Renal cortical epithelial cell (primary cell): ENCODE measurements at regions not wholly inside any gene's neighbourhood (a gene's known extent, or its start where the extent isn't known, plus 50 kb on each side); places are given as distances from the start of the nearest gene placed in this dataset.
"Not testable (repeated sequence)": the region's sequence is repeated elsewhere in the genome, so short reads cannot be mapped to it uniquely, and the experiment has no call there.

Source experiments
- DNase-seq: peaks from one replicate; pipeline ENCODE4 v3.0.0-alpha.2; 2011; ENCODE audit warnings: low read depth

DNA sequence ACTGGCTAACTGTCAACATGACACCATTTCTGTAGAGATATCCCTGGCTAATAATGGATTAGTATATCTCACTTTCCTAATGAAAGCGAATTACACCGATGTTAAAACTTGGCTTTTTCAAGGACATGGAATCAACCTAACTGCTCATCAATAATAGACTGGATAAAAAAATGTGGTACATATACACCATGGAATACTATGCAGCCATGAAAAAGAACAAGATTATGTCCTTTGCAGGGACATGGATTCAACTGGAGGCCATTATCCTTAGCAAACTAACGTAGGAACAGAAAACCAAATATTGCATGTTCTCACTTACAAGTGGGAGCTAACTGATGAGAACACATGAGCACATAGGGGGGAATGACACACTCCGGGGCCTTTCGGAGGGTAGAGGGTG lies 62.6 kb downstream of the ZIC1 start:
- DNase-seq = no peak

DNA sequence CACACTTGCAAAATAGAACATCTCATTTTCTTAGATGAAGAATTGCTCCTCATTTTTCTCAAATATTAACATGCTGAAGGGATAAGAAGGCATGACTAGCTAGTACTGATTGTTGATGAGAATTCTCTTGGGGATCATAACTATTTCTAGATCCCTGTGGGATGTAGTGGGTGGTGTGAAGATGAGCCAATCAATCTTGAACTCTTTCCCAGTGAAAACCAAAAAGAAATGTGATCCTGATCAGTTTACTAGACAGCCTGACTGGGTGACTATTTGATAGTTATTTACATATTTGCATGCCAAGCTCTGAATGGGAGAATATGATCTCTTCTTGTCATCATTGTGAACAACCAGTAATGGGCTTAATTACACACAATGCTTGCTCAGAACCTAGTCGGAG lies 63.7 kb downstream of the ZIC1 start:
- DNase-seq = no peak

DNA sequence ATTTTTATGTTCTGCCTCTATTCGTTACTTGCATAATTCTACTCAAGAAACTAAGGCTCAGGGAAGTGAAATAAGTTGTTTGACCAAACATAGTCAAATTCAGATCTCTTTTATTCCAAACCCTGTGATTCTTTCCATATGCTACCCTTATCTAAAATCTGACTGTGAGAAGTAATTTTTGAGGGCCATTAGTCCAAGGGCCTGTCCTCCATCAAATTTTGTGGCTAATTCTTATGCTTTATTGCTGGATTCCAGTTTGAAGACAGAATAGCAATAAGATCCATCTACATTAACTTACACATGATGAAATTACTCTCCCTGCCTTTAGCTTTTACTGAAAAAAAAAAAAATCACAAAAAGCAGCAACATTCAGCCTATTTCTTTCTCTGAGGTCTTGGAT lies 74.0 kb downstream of the ZIC1 start:
- no peak for DNase-seq

DNA sequence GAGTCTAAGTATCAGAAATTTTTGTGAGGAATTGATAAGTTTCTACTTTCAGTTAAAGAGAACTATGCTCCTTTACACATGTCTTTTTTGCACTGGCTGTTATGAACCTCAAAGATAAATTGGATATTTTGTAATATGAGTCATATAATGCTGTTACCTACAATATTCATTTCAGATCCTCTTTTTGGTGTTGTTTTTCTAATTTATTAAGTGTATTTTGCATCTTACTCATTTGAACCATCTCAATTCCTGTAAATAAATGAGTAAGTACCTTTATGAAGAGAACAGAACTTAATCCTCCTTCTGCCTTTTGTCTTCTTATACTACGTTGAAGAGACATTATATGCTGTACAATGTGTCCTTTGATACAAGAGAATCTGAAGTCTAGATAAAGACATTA lies 74.4 kb downstream of the ZIC1 start:
- no peak for DNase-seq

DNA sequence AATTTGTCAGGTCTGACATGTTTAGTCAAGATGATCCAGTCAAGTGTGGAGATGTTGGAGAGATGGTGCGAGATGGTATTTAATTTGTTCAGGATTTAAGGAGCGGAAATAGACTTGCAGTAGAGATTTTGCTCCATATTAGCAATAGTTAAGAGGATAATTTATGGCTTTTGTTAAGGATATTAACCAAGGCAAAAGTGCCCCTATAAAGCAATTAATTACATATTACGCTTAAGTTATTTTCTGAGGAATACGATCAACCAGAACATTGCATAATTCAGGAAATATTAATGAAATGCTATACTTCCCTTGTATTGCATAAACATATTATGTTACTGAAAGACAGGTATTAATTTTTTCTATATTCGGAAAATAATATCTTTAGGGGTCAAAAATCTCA lies 83.9 kb downstream of the ZIC1 start:
- DNase-seq = no peak

DNA sequence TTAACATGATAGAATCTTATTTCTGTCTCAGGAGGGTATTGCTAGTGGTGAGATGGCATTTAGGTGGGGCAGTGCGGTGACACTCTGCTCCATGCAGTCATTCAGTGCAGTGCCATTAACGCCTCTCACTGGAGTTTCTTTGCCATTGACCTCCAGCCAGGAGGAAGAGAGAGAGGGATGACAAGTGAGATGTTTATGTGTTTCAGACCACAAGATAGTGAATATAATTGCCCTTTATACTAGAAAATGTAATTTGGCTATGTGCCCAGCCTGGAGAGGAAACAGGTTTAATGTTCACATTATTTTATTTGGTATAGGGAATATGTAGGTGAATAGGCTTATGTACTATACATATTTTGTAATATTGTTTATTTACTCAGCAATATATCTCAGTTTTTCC lies 84.5 kb downstream of the ZIC1 start:
- no peak for DNase-seq

DNA sequence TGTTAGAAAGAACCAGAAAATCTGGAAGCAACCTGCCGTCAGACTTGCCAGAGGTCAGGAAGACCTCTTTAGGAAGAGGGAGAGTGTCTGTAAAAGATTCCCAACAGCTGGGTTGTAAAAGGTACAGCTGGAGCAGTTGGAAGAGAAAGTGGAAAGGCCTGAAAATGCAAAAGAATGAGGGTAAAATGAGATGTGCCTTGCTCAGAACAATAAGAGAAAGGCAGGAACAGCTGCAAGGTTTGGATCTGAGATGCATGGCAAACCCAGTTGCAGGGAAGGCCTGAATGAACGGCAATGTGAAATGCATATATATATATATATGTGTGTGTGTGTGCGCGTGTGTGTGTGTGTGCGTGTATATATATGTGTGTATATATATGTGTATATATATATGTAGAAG lies 88.1 kb downstream of the ZIC1 start:
- DNase-seq = no peak

DNA sequence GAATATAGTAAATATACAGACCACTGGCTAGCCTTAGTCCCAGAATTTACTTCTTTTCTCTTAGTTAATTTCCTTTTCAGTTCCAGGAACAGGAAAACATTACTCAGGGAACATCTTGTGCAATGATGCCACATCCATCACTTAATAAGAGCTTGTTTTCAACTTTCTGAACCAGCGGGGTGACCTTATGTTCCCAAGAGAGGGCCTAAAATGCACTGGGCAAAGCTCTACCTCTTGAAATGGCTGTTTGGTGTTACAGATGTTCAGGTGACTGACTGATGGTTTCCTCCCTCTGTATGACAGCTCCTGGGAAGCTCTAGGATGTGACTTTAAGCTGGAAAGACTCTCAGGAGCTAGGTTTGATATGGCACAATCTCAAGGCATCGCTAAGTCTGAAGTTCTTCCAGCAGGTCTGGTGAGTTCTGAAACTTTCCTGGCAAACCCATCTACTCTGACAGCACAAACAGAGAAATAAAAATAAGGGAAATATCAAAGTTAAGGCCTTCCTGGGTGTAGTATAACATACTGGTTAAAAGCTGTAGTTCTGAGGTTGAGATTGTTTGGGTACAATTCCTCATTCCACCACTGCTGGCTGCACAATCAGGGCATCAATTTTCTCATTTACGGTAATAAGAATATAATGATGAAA lies 98.6 kb downstream of the ZIC1 start:
- peak; percentile 1 for DNase-seq

DNA sequence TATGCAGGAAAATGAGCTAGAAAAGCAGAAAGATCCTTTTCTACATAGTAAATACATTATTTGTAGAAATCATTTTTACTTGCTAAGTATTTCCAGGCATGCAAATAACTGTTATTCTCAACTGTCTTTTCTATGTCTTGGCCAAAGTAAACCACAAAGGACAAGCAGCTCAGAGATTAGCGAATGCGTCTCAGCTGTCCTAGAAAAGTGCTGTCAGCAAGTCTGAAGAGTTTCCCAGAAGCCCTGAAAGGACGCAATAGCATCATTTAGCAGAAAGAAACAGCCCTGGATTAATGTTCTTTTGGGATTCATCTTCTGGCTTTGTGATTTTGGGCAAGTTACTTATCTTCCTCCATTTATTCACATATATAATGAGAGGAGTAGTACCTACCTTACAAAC lies 100.3 kb downstream of the ZIC1 start:
- DNase-seq = no peak

DNA sequence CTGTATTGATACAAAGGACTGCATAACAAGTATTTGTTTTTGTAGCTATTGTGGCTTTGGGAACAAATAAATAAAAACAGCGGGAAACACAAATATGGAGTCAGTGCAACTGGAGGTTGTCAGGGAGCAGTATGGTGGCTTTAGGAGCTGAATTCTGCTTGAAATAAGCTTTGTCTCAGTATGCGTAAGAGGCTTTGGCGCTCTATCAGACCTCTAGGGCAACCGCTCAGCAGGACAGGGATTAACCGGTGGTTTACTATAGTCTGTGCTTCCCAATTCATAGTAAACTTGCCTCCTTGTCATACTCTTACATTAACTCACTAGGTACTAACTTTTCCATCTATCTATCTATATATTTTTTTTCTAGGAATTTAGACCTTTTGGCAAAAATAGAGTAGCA lies 104.6 kb downstream of the ZIC1 start:
- no peak for DNase-seq

DNA sequence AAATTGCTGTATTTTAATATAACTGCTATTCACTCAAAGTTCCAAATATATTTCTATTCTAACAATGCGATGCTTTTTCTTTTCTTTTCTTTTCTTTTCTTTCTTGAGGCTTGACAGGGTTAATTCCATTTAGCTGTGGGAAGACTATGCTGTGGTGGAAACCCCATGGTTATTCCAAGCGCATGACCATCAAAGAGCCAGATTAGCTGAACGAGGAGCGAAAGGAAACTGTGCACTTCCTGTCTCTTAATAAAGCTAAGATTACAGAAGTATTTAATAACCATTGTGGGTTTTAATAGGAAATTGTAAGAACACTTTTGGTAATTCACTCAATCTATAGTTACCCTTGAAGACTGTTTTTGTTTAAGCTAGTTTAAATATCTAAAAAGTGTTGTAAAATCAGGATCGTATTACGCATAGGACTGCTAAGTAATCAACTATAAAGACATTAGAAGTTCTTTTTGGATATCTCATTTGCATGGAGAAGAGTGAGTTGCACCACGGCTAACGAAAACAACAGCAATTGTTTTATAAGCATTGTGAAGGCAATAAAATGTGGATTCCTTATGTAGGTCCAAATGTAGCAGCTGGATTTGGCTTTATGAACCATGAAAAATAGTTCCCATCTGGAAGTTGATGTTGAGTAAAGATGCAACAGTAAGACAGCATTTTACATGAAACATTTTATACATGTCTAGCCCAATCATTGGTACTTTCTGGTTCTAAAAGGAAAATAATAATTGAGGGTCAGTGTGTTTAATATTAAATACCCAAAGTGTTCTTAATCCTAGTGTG lies 105.4 kb downstream of the ZIC1 start:
- DNase-seq = no peak

DNA sequence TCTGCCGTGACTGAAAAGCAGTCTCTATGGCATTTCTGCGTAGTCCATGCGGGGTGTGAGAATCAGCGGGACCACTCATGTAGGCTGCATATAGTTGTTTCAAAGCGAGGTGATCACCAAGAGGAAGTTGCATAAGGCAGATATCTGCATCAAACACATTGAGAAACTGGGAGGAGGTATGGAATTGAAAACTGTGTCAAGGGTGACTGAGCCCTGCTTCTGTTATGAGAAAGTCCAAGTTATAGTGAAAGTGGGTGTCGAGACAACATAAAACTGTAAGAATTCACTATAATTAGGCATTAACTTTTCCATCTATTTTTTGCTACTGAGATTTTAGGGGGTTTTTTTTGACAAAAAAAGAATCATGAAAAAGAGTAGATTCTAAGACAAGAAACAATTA lies 109.3 kb downstream of the ZIC1 start:
- no peak for DNase-seq

DNA sequence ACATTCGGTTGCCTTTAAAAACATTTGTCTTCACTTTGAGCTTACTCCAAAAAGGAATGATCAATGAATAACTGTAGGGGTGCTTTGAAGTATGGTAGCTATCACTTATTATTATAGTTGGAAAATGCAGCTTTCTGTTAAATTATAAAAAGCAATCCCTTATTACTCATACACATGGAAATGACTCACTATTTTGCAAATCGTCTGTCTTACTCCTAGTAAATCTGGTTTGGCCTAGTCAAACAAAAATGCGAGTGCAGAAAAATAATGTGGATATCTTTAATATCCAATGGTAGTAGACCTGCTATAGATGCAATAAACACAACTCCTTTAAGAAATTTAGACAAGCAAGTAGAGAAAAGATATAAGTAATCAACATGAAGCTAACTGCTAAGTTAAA lies 112.5 kb downstream of the ZIC1 start:
- no peak for DNase-seq

DNA sequence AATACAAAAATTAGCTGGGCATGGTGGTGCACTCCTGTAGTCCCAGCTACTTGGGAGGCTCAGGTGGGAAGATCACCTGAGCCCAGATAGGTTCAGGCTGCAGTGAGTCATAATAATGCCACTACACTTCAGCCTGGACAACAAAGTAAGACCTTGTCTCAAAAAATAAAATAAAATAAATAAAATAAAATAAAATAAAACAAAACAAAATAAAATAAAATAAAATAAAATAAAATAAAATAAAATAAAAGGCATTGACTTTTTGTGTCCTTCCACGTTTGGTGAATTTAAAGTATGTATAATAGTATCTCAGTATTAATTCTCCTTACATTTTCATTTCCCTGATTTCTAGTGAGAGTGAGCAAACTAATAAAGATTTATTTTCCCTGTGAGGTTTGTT lies 113.6 kb downstream of the ZIC1 start:
- not testable (repeated sequence) for DNase-seq

DNA sequence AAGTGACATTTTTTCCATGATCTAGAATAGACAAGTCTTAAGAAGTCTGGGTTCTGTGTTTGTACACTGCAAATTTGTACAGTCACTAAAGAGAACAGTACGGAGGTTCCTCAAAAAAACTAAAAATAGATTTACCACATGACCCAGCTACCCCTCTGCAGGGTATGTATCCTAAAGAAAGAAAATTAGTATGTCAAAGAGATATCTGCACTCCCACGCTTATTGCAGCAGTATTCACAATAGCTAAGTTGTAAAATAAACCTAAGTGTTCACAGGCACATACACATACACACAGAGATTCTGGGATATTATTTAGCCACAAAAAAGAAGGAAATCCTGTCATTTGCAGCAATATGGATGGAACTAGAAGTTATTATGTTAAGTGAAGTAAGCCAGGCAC lies 120.4 kb downstream of the ZIC1 start:
- DNase-seq = no peak

DNA sequence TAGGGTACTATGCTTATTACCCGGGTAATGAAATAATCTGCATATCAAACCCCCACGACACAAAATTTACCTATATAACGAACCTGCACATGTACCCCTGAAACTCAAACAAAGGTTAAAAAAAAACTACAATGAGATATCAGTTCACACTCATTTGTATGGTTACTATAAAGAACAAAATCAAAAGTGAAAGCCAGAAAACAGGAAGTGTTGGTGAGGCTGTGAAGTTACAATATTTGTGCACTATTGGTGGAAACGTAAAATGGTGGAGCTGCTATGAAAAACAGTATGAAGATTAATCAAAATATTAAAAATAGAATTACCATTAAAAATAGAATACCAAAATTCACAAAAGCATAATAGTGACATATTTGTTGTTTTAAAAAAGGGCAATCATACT lies 128.9 kb downstream of the ZIC1 start:
- no peak for DNase-seq

DNA sequence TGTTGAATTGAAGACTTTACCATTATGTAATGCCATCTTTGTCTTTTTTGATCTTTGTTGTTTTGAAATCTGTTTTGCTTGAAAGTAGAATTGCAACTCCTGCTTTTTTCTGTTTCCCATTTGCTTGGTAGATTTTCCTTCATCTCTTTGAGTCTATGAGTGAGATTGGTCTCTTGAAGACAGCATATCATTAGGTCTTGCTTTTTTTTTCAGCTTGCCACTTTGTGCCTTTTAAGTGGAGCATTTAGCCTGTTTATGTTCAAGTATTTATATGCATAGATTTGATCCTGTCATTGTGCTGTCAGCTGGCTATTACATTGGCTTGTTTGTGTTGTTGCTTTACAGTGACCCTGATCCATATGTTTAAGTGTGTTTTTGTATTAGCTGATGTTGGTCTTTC lies 131.8 kb downstream of the ZIC1 start:
- DNase-seq = no peak

DNA sequence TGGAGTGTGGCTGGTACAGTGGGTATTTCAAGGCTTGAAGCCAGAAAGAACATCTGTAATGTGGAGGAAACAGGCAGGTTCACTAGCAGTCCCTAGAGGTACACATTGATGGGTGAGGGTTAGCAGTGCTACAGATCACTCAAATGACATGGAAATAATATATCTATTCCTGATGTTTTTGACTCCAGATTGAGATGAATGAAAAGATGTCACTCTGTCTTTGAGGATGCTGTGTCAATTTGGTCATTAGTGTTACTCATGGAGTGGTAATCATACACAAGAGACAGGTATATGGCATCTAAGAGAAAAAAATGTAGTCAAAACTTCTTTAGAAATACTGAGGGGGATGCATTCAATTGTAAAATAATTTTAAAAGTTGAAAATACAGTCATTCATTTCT lies 135.1 kb downstream of the ZIC1 start:
- DNase-seq = no peak

DNA sequence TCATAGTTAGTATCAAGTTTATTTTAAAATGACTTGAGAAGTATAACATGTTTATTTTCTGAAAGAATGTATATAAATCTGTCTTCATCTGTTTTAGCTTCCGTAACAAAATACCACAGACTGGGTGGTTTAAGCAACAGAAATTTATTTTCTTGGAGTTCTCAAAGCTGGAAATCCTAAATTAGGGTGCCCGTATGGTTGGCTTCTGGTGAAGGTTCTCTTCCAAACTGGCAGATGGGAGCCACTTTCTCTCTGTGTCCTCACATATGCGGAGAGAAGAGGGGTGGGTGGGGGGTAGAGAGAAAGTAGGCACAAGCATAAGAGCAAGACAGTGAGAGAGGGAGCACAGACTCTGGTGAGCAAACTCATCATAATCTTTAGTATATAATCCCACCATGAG lies 142.3 kb downstream of the ZIC1 start:
- no peak for DNase-seq

DNA sequence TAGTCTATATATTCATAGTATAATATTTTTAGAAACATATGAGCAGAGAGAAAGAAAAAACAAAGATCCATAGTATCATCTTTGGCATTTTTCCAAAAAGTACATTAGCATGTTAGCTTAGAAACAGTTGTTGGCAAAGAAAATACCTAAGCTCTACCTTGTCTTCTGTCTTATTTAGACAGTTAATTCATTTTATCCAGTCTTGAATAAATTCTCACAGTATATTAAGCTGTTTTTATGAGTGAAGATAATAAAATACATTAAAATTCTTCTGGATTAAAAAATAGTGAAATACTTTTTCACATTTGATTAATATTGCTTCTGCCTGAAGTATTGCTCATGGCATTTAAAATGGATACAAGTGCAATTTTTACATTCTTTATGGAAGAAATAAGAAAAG lies 145.2 kb downstream of the ZIC1 start:
- no peak for DNase-seq

DNA sequence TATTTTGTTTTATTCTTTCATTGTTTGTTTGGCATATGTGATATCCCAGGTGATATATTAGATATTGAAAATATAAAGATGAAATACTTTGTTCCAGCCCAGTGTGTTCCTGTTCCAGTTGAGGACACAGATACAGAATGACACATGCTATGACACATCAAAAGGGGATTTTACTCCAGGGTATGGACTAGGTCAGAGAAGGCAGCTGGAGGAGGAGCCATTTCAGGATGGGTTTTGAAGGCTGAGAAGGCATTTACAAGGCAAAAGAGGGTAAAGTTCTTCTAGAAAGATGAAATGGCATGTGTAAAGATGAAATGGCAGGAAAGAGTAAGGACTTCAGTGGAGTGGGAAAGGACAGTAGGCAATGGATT lies 163.8 kb downstream of the ZIC1 start:
- peak; percentile 6 for DNase-seq

DNA sequence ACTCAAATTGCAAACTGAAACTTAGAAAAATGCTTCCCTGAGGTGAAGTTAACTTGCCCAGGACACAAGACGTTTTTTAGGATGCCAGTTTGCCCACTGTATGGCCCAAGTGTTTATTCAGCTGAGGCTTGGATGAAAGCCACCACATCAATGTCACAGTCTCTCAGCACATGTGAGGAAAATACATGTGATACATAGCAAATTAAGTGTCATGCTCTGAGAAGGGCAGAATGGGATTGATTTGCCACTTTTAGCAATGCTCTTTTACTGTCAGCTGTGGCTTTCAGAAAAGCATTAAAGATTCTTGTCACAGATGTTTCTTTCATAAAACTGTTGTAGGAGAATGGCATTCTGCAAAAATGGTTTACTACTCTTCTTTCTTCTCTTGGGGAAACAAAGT lies 165.5 kb downstream of the ZIC1 start:
- DNase-seq = no peak

DNA sequence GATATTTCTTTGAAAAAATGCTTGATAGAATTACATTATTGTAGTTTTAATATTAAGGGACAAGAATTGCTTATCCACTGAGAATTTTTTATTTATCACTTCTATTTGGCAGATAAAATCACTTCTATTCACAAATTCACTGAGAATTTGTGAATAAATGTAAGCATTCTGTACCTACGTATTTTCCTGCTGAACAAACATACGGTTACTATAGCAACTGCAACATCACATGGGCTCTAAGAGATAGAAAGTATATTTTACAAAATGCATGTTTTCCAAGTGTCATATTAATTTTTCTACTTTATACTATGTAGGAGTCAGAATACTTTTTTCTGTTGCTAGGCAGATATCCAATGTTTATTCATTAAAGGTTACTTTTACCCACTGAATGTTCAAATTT lies 166.2 kb downstream of the ZIC1 start:
- DNase-seq = no peak

DNA sequence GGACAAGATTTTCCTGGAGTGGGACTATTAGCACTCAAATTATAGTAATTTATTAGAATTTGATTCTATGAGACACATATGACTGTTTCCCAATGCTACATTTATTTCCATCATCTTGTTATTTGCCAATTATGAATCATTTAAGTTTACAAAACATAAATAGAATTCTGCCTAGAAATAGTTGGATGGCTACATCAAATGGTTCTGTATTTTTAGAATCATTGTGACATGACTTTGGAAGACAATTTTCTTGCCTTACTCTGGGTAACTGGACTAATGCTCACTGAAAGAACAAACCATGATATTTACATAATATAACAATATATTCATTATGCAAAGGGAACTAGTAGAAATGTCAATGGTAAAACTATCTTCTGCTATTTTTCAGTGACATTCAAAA lies 173.5 kb downstream of the ZIC1 start:
- DNase-seq = no peak
